HCEC 1CT (cell line): ENCODE measurements at regions not wholly inside any gene's neighbourhood (a gene's known extent, or its start where the extent isn't known, plus 50 kb on each side); places are given as distances from the start of the nearest gene placed in this dataset.

Source experiments
- DNase-seq: peaks from one replicate; pipeline ENCODE4 v3.0.0-alpha.2; 2017

DNA sequence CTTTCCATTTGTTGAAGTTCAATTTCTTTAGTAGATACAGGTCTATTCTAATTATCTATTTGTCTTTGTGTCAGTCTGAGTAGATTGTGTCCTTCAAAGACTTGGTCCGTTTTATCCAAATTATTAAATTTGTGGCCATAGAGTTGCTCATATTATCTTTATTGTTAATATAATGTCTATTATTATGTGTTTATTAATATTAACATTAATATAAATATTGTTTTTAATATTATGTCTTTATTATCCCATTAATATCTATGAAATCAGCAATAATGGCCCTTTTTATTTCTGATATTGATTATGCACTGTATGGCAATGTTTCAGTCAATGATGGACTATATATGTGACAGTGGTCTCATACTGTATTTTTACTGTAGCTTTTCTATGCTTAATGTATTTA, 2067.3 kb upstream of the AGA start:
- no peak for DNase-seq

DNA sequence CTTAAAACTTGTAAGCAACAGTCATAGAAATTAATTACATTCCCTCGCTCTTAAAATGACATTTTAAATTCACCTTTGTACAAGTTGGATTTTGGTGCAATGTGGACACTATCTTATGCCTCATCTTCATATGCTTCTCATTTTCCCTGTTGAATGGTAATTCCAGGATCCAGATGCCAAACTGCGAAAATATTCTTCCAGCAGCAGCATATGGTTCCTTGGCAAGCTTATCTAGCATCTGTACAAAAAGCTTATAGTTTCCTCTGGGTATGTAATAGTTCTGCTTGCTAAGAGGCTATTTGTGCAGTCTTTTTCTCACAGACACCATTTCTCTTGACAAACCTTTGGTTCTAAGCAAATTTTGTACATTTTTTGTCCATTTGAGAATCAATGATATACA, 2079.7 kb upstream of the AGA start:
- no peak for DNase-seq

DNA sequence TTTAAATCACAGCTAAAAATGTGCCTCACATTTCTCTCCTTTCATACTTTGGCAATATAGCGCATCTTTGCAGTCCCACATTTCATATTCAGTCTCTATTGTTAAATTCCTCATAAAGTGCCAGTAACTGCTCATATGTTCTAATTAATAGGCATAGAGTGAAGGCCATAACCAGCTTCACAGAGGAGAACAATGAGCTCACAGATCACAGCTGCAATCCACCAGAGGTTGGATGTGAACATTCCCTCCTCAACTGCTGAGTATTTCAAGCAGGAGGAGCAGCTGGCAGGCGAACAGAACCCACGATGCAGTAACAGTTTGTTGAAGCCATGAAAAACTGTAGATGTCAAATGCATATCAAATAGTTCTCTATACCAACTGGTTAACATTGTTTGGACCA, 2088.7 kb upstream of the AGA start:
- no peak for DNase-seq

DNA sequence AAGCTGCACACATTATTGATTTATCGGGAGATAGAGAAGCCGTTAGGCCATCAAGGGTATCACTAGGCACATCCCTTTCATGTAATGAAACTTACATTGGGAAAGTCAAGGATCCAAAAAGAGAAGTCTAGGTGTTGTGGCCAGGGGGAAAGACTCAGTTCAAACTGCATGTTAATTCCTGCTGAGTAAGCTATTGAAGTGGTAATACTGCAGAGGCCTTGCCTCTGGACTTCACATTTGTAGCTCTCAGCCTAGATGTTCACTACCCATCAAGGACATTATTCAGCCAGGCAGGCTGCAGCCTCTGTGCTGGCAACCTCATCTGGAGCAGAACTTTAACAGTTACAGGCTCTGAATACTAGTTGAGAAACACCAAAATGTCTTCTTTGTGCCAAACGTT, 2094.5 kb upstream of the AGA start:
- no peak for DNase-seq

DNA sequence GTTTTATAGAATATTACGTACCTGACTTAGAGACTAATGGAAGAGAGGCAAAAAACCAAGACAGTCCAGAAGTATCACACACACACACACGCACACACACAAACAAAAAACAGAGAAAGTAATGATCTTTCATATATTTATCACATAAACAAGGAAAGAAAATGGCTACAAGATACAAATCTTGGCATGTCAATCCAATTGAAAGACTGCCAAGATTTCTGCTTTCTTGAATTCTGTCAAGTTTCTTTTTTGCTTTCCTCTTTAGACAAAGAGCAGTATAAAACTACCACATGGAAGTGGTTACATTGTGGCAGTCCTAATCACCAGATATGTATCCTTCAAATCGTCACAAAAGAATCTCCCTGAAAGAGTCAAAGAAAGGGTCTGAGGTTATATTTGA, 2097.4 kb upstream of the AGA start:
- no peak for DNase-seq

DNA sequence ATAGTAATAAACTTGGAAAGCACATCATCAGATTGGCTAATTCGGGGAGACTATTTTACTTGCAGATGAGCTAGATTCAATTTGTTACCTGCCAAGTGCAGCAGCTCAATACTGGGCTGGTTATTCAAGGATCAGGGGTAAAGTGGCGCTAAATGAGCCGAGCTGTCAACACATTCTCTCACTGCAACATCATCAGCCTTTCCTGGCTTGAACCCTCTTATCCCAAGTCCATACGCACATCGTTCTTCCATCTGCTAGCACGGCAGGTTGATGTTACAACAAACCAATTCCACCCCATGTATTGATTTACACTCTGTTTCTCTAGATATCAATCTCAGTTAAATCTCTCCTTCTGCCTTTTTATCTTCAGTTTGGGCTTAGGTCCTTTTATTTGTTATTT, 2101.5 kb upstream of the AGA start:
- no peak for DNase-seq

DNA sequence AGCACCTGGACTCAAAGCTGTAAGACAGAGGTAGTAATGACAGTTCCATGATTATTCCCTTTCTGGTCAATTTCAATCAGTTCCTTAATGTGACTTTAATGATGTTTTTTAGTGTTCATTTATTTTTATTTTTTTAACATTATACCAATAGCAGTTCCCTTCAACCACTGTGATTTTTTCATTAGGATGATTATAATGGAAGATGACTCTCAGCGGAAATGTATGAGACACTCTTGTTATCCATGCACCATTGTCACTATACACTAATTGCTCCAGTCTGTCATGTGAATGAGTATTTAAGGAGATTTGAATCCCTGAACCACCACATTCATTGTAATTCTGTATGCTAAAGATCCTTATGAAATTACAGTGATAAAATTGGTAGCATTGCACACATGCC, 2102.3 kb upstream of the AGA start:
- DNase-seq, result no peak

DNA sequence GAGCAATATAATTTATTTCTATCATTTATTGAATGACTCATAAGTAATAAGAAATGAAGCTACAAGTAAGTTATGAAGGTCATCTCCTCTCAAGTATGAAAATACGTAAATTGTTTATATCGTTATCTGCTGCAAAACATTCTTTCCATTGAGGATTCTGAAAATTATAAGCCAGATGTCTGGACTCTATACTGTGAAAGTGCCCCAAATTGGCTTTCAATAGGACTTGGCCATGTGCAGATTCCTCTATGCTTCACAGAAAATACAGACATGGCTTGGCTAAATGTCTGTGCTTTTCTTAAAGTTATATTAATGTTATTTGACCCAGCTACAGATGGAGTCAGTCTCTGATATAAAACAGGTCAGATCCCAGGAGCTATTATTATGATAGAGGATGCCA, 2109.9 kb upstream of the AGA start:
- DNase-seq, result no peak

DNA sequence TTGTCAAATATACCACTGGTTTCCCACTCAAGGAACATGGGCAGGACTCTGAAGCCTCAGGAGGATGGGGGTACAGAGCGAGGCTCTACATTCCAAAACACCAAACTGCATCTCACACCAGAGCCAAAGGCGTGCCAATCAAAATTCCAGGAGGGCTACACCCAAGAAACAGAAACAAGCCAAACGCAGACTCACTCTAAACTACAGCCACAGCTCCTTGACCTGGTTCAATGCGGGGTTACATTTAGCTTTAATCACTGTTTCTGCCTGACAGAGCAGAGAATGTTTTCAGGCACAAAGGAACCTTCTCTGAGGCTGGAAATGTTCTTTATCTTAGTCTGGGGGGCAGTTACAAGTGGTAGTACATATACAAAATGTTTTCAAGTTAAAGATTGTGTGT, 2121.5 kb upstream of the AGA start:
- no peak for DNase-seq

DNA sequence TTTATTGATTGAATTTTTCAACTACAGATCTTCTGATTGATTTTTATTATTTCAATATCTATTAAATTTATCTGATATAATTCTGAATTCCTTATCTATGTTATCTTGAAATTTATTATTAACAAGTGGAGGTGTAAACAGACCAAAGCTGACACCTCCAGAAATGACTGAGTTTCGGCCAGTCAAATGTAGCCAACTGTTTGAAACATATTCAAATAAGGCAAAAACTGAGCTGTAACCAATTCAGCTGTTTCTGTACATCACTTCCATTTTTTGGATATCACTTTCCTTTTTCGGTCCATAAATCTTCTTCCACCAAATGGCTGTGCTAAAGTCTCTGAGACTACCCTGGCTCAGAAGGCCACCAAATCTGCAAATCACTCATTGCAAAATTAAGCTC, 2127.3 kb upstream of the AGA start:
- DNase-seq, result no peak

DNA sequence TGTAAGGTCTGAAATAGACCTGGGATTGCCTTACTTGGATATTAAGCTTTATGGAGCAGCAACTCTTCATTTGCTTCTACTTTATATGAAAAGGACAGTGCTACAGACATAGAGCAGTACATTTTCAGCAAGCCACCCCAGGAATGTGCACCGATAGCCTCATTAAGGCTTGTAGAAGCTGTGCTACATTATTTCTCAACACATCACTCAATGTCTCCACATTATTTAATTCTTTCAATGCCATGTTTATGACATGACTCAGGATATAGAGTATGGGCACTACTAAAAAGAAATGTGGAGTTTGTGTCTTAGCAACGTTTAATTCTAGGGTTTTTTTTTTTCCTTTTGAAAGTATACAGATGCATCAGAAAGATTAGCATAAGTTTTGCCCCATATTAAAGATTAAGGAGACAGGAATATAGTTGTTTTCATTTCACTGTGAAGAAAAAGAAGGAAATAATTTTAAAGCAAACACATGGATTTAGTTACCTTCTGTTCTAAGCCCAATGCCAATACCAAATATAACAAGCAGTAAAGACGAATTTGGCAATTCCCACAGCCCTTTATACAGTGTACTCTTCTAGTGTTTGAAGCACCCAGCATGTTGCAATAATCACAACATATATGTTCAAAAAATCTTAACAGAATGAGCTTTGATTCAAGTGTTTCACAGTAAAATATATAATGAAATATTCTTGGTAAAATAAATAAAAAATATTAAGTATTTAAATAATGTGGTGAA, 2140.1 kb upstream of the AGA start:
- no peak for DNase-seq

DNA sequence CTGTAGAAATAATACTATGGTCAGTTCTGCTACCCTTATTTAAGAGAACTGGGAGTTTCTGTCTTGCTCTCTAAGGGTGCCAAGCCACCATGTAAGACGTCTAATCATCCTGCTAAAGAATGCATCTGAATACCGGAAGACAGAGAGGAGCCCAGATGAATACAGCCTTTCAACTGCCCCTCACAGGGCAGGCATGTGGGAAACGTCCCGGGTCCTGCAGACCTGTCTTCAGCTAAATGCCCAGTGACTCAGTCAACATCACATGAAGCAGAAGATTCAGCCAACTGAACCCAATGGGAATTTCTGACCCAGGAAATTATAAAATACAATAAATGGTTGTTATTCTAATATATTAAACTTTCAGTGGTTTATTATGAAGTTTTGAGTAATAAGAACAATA, 2141.0 kb upstream of the AGA start:
- no peak for DNase-seq

DNA sequence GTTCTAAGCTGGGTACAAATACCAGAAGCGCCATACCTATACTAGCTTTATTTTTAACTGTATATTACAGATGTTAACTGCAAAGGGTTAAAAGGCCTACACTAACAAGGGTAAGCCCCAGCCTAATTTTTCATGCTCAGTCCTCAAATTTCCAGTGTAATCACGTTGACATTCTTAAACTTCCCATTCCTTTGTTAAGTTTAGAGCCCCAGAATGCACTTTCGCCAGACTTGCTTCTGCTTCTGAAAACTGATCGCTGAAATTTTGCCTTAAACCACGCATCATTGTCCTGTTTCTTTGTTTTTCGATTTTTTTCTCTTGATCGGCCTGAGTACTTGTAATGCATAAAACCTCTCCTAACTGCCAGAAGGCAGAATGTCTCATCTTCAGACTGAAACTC, 2141.9 kb upstream of the AGA start:
- no peak for DNase-seq

DNA sequence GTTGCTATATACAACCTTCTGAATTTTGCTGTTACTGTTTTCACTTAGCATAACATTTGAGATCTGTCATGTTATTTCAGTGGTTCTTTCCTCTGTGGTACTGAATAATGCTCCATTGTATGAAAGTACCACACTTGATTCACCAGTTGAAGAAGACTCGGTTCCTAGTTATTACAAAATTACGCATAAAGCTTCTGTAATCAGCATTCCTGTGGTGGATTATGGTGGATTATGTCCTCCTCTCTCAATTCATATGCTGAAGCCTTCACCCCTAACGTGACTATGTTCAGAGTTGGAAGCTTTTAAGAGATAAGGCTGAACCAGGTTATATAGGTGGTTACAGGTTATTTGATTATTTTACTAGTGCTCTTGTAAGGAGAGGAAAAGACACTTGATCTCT, 2143.5 kb upstream of the AGA start:
- DNase-seq, result peak; percentile 1

DNA sequence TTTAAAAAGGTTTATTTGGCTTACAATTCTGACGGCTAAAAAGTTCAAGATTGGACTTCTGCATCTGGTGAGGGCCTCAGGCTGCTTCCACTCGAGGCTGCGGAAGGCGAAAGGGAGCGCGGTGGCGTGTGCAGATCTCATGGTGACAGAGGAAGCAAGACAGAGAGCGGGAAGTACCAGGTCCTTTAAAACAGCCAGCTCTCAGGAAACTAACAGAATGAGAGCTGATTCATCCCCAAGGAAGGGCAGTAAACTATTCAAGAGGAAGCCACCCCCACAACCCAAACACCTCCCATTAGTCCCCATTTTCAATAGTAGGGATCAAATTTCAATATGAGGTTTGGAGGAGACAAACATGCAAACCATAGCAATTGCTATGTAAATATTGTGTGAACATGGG, 2144.2 kb upstream of the AGA start:
- DNase-seq, result no peak

DNA sequence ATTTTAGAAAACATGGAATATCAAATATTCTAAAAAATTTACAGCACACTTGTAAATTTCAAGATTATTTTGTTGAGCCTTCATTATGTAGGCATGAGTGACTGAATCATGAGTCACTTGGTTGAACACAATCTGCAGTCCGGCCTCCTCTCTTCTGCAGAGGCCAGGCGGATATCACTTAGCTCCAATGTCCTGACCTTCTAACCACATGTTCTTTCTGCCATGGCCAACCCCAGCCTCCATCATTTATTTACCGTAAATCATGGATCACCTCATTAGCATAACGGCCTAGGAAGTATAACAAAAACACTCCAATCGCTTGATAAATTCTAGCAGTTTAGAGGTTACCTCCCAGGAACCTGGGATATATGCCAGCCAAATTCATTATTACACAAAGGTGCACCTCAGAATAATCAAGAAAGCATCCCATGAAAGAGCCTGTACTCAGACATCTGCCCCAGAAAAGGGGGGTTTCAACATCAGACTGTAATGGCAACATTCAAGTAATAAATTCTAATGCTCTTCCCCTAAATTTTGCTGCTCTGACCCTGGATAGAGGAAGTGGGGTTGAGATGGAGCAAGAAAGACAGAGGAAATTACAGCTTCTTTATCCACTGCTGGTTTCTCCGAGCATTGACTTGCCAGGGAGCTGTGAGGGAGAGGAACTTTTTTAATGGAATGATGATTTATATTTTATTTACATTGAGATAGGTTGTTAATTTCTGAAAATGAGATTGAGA, 2153.6 kb upstream of the AGA start:
- peak; percentile 41 for DNase-seq

DNA sequence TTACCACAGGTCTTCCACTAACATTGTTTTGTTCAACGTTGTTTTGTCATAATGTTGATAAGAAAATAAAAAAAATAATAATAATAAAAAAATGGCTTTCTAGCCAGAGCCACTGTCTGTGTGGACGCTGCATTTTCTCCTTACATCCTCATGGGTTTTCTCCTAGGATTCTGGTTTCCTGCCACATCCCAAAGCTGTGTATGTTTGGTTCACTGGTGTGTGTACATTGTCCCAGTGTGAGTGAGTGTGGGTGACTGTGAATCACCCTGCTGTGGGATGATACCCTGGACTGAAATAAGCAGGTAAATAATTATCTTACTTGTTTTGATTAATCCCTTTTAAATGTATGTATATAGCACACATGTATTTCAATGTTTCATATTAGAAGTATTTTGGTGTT, 2154.4 kb upstream of the AGA start:
- no peak for DNase-seq

DNA sequence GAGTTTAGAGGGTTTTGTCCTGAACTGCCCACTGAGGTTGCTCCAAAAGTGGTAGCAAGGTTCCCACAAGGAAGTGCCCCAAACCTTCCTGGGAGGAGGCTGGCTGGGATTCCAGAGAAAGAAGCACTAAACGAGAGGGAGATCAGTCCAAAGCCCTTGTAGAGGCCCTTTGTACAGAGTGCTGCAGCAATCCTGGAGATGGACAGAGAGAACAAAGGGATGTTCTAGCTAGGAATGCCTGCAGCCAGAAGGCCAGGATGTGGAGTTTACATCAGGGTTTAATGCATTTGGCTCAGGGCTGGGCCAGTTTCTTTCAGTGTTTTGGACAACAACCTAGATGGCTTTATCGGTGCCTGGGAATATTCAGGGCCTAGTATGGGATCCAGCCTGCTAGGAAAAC, 2155.1 kb upstream of the AGA start:
- DNase-seq, result no peak

DNA sequence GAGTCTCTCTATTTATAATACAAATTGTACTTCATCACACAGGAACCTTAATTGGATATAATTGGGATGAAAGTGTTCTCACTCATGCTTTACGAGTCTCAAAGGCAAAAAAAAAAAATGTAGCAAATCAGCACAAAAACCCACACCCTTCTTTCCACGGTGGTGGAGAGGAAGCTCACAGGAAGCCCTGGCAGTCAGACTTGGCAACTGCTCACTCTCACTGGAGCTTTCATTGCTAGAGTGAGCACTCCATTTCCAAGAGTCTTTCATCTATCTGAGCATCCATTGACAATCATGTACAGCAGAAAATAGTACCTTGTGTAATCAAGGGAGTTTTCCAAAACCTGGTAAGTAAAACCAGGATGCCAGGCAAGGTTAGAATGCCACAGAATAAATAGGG, 2159.4 kb upstream of the AGA start:
- DNase-seq, result no peak

DNA sequence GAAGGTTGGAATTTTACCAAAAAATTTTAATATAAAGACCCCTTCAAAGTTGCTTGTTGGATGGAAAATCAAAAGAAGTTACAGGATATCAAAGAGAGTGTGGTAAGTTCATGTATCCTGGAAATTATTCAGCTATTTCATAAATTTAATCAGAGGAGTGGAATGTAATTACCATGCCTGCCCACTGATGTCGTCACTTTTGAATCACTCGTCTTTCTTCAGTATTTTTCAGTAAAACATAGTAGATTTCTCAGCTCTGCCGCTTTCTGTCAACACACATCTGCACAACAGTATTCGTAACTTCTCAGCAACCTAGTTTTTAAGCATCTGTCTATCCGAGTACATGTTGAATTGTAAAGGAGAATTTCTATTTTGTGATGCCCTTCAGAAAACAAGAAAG, 2163.0 kb upstream of the AGA start:
- DNase-seq, result peak; percentile 22

DNA sequence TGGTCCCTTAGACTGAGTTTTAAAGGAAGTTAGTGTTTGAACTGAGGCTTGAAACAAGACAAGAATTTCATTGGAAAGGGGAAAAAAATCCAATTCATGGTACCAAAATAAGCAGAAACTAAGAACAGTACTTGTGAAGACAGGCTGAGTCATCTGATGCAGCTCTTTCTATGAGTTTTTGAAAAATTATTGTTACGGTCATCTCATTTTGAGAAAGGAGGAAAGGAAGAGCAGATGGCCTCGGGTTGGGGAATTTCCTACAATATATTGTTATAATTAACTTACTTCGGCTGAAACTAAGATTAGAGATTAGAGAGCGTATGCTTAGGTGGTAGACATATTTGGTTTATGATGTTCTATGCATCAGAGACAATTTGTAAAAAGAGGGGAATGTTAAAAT, 2164.8 kb upstream of the AGA start:
- no peak for DNase-seq

DNA sequence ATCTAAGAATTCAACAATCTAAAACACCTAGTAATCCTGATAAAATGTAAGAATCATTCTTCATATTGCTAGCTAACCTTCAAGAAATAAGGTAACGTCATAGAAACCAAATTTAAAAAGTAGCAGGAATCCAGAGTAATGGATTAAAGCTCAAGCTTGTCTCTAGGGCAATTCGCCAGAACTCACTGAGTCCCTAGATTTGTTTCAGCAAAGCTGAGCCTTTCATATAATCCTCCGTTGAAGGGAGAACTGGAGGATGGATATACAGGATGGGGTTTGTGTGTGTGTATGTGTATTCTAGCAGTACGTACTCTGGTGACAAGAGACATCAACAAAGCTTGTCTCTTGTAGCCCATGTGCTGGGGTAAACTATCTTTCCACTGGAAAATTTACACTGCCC, 2173.5 kb upstream of the AGA start:
- DNase-seq, result no peak

DNA sequence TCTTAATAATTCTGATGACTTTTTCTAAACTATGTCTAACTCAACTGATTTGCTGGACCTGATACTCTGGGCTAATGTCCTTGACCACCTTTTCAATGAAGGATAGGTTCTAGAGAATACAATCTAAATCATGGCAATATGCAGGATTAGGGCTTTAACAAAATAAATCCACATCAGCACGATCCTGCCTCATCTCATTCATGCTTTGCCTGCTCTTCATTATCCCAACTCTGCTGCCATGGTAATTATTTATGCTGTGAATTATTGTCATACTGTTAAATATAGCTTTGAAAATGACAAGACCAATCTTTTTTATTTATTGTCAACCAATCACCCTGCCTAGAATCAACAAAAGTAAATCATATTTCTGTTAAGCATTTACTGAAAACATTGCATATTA, 2176.7 kb upstream of the AGA start:
- no peak for DNase-seq

DNA sequence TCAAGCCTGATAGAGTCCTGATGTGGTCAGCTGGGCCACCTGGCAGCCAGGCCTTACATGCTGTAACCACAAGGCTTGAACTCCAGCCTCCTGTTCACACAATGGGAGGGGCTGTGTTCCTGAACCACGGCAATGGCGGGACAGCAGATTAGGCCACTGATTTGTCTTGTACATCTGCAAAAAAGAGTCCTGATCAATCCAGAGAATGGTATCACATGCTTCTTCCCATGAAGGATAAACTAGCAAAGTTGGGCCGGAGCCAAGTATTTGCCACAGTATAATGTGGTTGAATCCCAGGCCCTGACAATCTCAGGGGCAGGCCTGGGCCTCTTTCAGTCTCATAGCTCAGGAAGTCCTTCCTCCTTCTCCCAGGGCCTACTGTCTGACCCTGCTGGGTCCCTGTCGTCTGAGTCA, 2182.5 kb upstream of the AGA start:
- peak; percentile 25 for DNase-seq

DNA sequence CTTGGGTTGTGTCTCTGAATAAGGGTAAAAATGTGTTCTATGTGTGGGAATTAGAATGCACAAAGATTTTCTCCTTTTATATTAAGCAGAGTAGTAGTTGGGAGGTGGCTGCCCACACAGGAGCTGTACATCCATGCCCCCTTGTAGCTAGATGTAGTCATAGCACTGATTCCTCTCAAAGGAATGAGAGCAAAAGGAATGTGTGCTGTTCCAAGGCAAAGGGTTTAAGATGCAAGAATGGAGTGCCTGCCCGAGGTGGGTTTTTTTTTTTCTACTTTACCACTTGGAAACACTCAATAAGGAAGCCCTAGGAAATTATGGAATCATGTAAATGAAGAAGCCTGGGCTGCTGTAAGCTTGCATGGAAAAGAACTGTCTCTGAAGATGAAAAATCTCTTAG, 2183.2 kb upstream of the AGA start:
- DNase-seq, result peak; percentile 30
